ENCODE measurements at regions not wholly inside any gene's neighbourhood (a gene's known extent, or its start where the extent isn't known, plus 50 kb on each side); places are given as distances from the start of the nearest gene placed in this dataset.

GRCh38 chr10:33706191-33706590 lies 371.7 kb upstream of the NRP1 start:
- peak overlapping the region; percentile 94 for H3K27ac ChIP-seq
- peak overlapping the region; percentile 63 for H3K9ac ChIP-seq
- peak overlapping the region; percentile 49 for H3K4me2 ChIP-seq (ENCODE audit: unreplicated experiment)

GRCh38 chr10:33704214-33704830 lies 369.9 kb upstream of the NRP1 start:
- WGBS, 2 experiments (ENCODE audit: low coverage in 1 of 2, low lambda C conversion rate in 2 of 2, missing lambda C conversion rate in 2 of 2) = 88 to 91% methylated on average over 4 of the region's 4 CpGs
- in situ Hi-C loops (cut with MboI) = no loop called here

More at GRCh38 chr10:33706191-33706590, 371.7 kb upstream of the NRP1 start:
- H2AFZ ChIP-seq = 0 out of 2 replicates have a peak overlapping the region, but pooled peaks have one; percentile 30
- no peaks in the 10 kb centered on the region for H4K20me1 ChIP-seq (ENCODE audit: insufficient read depth)
- in situ Hi-C loops (cut with MboI) = no loop called here
- H3K27me3 ChIP-seq (replicated peaks; ENCODE audit: insufficient read depth) = no peaks in the 10 kb centered on the region
- H3K36me3 ChIP-seq (ENCODE audit: low read depth) = no peaks in the 10 kb centered on the region
- TF ChIP-seq EZH2 (IDR thresholded peaks at IDR 0.05; ENCODE audit: insufficient read depth, poor library complexity, severe bottlenecking) (no peak), EZH2phosphoT487 (IDR thresholded peaks at IDR 0.05; ENCODE audit: insufficient read depth, low read depth) (no peak)
- no peak overlapping the region for H3K4me3 ChIP-seq
- peak; percentile 93 for DNase-seq
- H3K79me2 ChIP-seq (ENCODE audit: insufficient read depth) = no peaks in the 10 kb centered on the region
- peaks cover 38% of the 10 kb centered on the region for H3F3A ChIP-seq (ENCODE audit: insufficient read depth)
- no peaks in the 10 kb centered on the region for H3K9me3 ChIP-seq (ENCODE audit: low read depth)
- no peaks in the 10 kb centered on the region for H3K9me2 ChIP-seq (ENCODE audit: insufficient read depth)
- H3K4me1 ChIP-seq (ENCODE audit: insufficient read depth) = peaks cover 42% of the 10 kb centered on the region
- 13 to 19% methylated on average over 3 of the region's 3 CpGs for WGBS, 2 experiments (ENCODE audit: low coverage in 1 of 2, low lambda C conversion rate in 2 of 2, missing lambda C conversion rate in 2 of 2)

GRCh38 chr10:33703501-33704213 lies 369.2 kb upstream of the NRP1 start:
- peak; percentile 88 for DNase-seq
- Histone ChIP-seq H3K27ac (peak overlapping the region; percentile 44), H3K9me2 (ENCODE audit: insufficient read depth) (no peaks in the 10 kb centered on the region), H3K4me2 (ENCODE audit: unreplicated experiment) (peak overlapping the region; percentile 56), H3K79me2 (ENCODE audit: insufficient read depth) (no peaks in the 10 kb centered on the region), H2AFZ (peak overlapping the region; percentile 6; the same call in 1 of the 2 replicates), H3K27me3 (replicated peaks; ENCODE audit: insufficient read depth) (no peaks in the 10 kb centered on the region), H3K4me3 (no peak overlapping the region), H3K4me1 (ENCODE audit: insufficient read depth) (peaks cover 42% of the 10 kb centered on the region), H4K20me1 (ENCODE audit: insufficient read depth) (no peaks in the 10 kb centered on the region), H3K9ac (0 out of 2 replicates have a peak overlapping the region, but pooled peaks have one; percentile 26), H3F3A (ENCODE audit: insufficient read depth) (peaks cover 38% of the 10 kb centered on the region), H3K36me3 (ENCODE audit: low read depth) (no peaks in the 10 kb centered on the region), H3K9me3 (ENCODE audit: low read depth) (no peaks in the 10 kb centered on the region)
- TF ChIP-seq EZH2 (IDR thresholded peaks at IDR 0.05; ENCODE audit: insufficient read depth, poor library complexity, severe bottlenecking) (no peak), EZH2phosphoT487 (IDR thresholded peaks at IDR 0.05; ENCODE audit: insufficient read depth, low read depth) (no peak)
- WGBS, 2 experiments (ENCODE audit: low coverage in 1 of 2, low lambda C conversion rate in 2 of 2, missing lambda C conversion rate in 2 of 2) = 38 to 42% methylated on average over 7 of the region's 7 CpGs
- in situ Hi-C loops (cut with MboI) = no loop called here

More at GRCh38 chr10:33704214-33704830, 369.9 kb upstream of the NRP1 start:
- H2AFZ ChIP-seq = peak overlapping the region; percentile 6; the same call in 1 of the 2 replicates
- TF ChIP-seq EZH2phosphoT487 (IDR thresholded peaks at IDR 0.05; ENCODE audit: insufficient read depth, low read depth) = no peak
- TF ChIP-seq EZH2 (IDR thresholded peaks at IDR 0.05; ENCODE audit: insufficient read depth, poor library complexity, severe bottlenecking) = no peak
- H3F3A ChIP-seq (ENCODE audit: insufficient read depth) = peaks cover 38% of the 10 kb centered on the region
- H3K27ac ChIP-seq = peak overlapping the region; percentile 44
- no peak overlapping the region for H3K4me3 ChIP-seq
- no peak for DNase-seq
- H3K9ac ChIP-seq = 0 out of 2 replicates have a peak overlapping the region, but pooled peaks have one; percentile 26
- peak overlapping the region; percentile 56 for H3K4me2 ChIP-seq (ENCODE audit: unreplicated experiment)
- no peaks in the 10 kb centered on the region for H3K9me3 ChIP-seq (ENCODE audit: low read depth)
- H3K79me2 ChIP-seq (ENCODE audit: insufficient read depth) = no peaks in the 10 kb centered on the region
- peaks cover 42% of the 10 kb centered on the region for H3K4me1 ChIP-seq (ENCODE audit: insufficient read depth)
- H4K20me1 ChIP-seq (ENCODE audit: insufficient read depth) = no peaks in the 10 kb centered on the region
- no peaks in the 10 kb centered on the region for H3K36me3 ChIP-seq (ENCODE audit: low read depth)
- no peaks in the 10 kb centered on the region for H3K9me2 ChIP-seq (ENCODE audit: insufficient read depth)
- no peaks in the 10 kb centered on the region for H3K27me3 ChIP-seq (replicated peaks; ENCODE audit: insufficient read depth)

- Histone ChIP-seq H3K27me3 (replicated peaks; ENCODE audit: insufficient read depth) (no peaks in the 10 kb centered on the region), H3K9me3 (ENCODE audit: low read depth) (no peaks in the 10 kb centered on the region), H3K9me2 (ENCODE audit: insufficient read depth) (no peaks in the 10 kb centered on the region), H3K9ac (no peak overlapping the region), H3K36me3 (ENCODE audit: low read depth) (no peaks in the 10 kb centered on the region), H3F3A (ENCODE audit: insufficient read depth) (peaks cover 5% of the 10 kb centered on the region; the same call in 1 of the 2 replicates), H3K27ac (no peak overlapping the region), H2AFZ (no peak overlapping the region), H3K4me3 (no peak overlapping the region), H3K4me1 (ENCODE audit: insufficient read depth) (no peaks in the 10 kb centered on the region), H3K4me2 (ENCODE audit: unreplicated experiment) (no peak overlapping the region), H4K20me1 (ENCODE audit: insufficient read depth) (no peaks in the 10 kb centered on the region), H3K79me2 (ENCODE audit: insufficient read depth) (no peaks in the 10 kb centered on the region)
- no peak for DNase-seq
- in situ Hi-C loops (cut with MboI) = no loop called here
- TF ChIP-seq EZH2phosphoT487 (IDR thresholded peaks at IDR 0.05; ENCODE audit: insufficient read depth, low read depth) (no peak), EZH2 (IDR thresholded peaks at IDR 0.05; ENCODE audit: insufficient read depth, poor library complexity, severe bottlenecking) (no peak)
These were observed 363.6 kb upstream of the NRP1 start for GRCh38 chr10:33698033-33698432.
